ENCODE measurements at regions not wholly inside any gene's neighbourhood (a gene's known extent, or its start where the extent isn't known, plus 50 kb on each side); places are given as distances from the start of the nearest gene placed in this dataset.
"Not testable (repeated sequence)": the region's sequence is repeated elsewhere in the genome, so short reads cannot be mapped to it uniquely, and the experiment has no call there.

GRCh38 chr5:123721675-123722276 lies 209.8 kb downstream of the CSNK1G3 start:
- peak; percentile 51 for DNase-seq

DNA sequence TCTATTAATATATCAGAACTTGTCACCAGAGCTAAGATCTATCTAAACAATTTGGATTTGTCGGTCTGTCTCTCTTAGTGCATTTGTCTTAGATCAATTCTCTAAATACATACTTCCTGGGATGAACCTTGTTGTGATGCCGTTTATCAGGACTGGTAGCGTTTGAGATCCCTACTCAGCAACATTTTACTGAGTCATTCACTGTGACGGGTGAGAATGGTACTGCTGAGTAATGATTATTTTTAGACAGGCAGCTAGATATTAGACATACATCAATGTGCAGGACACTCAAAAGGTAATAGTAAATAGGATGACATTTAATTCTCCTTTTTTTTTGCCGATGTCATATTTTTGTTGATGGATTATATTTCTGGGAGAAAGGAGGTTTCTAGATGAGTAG lies 209.0 kb downstream of the CSNK1G3 start:
- DNase-seq, result peak; percentile 21

DNA sequence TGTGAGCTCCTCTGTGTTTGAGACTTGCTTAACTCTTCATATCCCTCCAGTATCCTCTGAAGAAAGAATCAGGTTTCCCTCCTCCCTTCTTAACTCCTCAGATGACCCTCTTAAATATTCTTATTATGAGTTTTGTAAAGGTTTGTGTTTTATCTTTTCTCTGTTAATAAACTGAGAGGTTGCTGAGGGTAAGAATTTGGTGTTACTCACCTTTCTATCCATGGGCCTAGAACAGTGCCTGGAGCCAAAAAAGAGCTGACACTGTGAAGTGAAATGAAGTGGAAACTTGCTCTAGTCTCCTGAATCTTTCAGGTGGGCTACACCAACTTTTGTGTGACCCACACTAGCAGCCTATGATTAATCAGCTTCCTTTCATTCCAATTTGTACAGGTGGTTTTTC lies 208.4 kb downstream of the CSNK1G3 start:
- no peak for DNase-seq

DNA sequence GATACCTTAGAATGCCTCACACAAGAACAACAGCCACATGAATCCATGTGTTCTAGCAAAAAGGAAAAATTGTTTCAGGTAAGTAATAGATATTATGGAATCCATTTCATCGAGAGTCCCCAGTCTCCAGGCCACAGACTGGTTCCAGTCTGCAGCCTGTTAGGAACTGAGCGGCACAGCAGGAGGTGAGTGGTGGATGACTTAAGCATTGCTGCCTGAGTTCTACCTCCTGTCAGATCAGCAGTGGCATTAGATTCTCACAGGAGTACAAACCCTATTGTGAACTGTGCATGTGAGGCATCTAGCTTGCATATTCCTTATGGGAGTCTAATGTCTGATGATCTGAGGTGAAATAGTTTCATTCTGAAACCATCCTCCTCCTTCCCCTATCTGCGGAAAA lies 207.0 kb downstream of the CSNK1G3 start:
- DNase-seq, result peak; percentile 35

DNA sequence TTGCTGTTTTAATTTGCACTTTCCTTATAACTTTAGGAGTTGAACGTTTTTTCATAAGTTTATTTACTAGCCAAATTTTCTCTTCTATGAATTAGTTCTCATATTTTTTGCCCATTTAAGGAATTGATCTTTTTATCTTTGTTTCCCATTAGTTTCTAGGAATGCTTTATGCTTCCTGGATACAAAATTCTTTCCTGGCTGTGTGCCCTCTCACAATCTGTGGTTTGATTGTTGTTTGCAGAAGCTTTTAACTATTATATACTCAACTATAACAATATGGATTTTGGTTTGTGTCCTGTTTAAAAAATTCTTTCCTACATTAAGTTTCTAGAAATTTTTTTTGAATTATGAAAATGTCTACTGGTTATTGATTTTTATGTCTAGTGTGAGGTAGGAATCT lies 206.3 kb downstream of the CSNK1G3 start:
- DNase-seq, result peak; percentile 61

- peak; percentile 91 for DNase-seq
These were observed 205.2 kb downstream of the CSNK1G3 start for GRCh38 chr5:123717139-123717538.

DNA sequence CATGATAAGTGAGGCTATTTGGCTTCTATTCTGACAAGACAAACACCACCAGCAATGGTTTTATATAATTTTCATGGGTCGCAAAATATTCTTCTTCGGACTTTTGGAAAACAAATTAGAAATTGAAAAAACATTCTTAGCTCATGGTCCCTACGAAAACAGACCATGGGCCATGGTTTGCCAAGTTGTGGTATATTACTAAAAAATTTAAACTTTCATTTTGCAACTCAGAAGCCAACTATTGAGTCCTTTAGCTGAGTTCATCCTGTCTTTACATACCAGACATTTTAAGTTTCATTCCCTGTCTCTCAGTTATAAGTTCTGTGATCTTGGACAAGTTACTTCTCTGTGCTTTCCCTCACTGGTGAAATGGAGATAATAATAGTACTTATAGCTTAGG lies 198.1 kb downstream of the CSNK1G3 start:
- peak; percentile 46 for DNase-seq

GRCh38 chr5:123709422-123709821 lies 197.4 kb downstream of the CSNK1G3 start:
- no peak for DNase-seq

DNA sequence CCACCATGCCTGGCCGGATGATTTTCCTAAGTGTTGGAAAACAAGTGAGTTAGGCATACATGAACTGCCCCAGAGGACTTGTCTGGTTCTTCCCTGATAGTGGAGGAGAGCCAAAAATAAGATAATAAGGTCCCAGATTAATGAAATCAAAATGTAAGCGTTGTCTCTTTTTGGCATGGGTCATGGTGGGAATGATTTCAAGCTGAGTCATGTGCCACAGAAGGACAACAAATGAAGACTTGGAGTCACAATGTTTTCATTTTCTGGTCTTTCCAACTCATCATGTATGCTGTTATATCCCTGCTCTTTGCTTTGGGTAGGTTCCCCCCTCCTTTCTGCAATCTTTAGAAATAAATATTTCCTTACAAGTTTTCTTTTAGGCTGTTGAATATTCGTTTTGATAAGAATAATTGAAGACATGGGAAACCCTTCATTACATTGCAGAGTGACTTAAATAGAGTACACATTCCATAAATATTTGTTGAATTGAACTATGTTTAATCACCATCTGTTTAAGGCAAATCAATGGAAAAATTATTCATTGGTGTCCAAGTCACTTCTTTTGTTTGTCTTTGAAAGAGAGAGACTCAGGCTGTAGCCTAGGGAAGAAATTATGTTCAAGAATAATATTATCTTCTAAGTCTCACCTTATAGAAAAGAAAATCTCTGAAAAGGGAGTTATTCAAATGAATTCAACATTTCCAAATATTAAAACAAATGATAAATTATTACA lies 196.3 kb downstream of the CSNK1G3 start:
- peak; percentile 99 for DNase-seq

- DNase-seq, result no peak
These were observed 194.6 kb downstream of the CSNK1G3 start for GRCh38 chr5:123706531-123706930.

GRCh38 chr5:123705741-123706140 lies 193.8 kb downstream of the CSNK1G3 start:
- peak; percentile 90 for DNase-seq

GRCh38 chr5:123701511-123702200 lies 189.7 kb downstream of the CSNK1G3 start:
- DNase-seq, result no peak

DNA sequence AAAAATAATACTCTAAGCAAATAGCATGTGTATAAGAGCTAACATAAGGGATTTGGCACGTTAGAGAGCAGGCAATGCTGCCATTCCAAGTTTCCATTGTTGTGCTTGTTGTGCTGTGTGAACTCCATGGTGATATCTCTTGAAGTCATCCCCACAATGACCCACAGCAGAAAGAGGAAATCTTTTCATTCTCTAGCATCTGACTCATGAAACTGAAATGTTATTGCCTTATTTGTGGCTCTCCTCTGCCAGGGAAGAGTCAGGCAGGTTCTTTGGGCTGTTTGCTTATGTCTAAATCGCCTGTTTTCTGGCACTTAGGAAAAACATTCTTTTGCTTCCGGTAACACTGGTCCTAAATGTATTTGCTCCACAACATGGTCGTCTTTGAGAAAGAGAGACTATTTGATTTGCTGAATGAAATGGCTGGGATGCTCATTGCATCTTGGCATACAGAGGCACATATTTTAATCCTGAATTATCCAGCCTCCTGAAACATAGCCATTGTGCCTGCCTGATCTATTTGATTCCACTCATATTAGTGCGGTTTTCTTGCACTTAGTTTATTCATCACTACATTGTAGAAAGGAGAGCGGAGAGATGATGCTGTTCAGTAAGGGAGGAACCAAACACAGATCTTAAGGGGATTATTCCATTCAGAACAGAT lies 188.8 kb downstream of the CSNK1G3 start:
- DNase-seq, result peak; percentile 97

DNA sequence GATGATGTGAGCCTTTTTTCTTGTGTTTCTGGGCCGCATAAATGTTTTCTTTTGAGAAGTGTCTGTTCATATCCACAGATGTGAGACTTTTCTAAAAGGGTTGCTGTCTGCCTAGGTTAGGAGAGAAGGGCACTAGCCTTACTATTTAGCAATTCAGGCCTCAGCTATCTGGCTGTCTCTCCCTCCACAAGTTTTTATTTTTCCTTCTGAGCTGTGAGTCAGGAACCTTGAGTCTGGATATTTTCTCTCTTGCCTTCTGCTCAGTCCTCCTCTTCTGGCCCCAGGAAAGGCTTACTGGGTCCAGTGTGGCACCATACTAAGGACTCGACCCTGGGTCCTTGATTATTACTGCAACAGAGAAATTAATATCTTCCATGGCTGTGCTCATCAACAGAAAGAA lies 187.6 kb downstream of the CSNK1G3 start:
- no peak for DNase-seq

GRCh38 chr5:123698937-123699336 lies 187.0 kb downstream of the CSNK1G3 start:
- not testable (repeated sequence) for DNase-seq

DNA sequence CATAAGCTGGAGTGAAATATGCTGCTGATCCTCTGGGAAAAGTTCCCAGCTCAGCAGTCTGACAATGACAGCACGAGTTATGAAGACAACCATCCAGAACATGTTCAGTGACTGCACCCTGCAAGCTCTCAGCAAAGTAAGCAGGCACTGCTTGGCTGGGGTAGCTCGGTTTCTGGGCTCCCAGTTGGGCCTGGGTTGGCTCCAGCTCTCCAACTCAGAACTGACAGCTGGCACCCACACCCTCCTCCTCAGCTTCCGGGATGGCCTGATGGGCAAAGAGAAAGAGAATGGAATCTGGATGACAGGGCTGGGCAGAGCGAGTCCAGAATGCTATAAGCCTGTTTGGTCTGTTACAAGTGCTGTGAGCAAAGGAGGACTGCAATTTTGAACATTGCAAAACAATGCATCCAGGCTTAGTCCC lies 185.0 kb downstream of the CSNK1G3 start:
- peak; percentile 33 for DNase-seq

- DNase-seq, result peak; percentile 87
These were observed 178.8 kb downstream of the CSNK1G3 start for GRCh38 chr5:123690821-123691220.

DNA sequence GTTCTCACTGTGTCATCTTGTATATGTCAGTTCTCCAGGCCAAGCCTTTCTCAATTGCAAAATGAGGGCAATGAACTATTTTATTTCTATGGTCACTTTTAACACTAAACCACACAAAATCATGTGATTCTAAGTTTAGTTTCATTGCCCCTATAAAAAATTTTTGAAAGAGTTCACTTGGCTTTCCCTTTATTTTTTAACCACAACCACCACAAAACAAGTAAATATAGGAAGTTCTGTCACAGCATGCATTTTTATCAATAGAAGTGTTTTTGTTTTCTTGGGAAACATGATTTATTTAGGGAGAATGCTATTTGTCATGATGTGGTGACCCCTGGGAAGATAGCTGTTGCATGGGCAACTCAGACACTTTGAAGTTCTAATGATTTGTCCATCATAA lies 169.1 kb downstream of the CSNK1G3 start:
- DNase-seq, result no peak

GRCh38 chr5:123673107-123673506 lies 161.1 kb downstream of the CSNK1G3 start:
- peak; percentile 24 for DNase-seq

DNA sequence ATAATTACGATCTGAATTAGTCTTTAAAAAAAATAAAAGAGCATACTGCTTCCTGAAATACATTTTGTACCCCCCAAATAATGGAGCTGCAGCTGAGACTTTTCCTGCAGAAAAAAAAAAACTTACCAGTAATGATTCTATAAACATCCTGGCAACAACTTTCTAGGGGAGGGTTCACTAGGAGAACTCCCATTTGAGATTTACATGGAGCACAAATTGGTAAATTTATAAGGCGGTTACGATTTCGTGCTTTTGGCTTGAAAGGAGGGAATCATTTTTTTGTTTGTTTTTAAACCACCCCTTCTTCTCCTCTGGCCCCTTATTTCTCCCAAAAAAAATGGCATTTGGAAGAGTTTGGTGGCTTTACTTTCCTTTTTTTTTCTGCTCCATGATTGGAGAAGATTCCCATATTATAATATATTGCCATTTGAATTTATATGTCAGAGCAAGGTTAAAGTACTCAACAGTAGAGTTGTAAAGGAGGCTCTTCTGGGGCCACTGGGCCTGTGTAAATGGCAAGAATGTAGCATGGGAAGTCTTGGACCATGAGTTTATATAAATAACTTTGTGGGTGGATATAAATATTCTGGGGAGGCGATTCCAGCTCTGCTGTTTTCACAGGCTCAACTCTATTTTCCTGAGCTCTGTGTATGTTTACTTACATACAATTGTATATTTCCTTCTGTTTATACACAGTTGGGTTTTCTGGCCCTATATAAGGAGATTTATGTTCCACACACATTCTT lies 159.9 kb downstream of the CSNK1G3 start:
- DNase-seq, result no peak

DNA sequence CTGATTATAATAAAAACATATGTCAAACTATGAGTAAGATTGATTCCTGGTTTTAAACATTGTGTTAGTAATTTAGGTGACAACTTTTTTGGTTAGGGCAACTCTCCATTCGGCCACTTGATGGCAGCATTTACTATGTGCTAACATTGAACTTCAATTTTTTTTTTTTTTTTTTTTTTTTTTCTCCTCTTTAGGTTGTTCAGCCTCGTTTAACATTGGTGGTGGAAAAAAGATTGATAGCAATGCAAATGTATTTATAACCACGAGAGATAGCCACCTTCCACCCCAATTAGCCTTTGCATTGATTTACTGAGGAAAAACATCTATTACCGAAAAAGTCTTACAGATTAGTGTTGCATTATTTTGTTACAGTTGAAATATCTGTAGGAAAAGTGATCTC lies 159.1 kb downstream of the CSNK1G3 start:
- DNase-seq, result peak; percentile 54

Measured in fibroblast of upper back skin (primary cell).